ENCODE measurements at regions not wholly inside any gene's neighbourhood (a gene's known extent, or its start where the extent isn't known, plus 50 kb on each side); places are given as distances from the start of the nearest gene placed in this dataset.

- no peaks in the 10 kb centered on the region for H3K4me1 ChIP-seq (replicated peaks in 1 of 2; ENCODE audit: control insufficient read depth in 2 of 2, insufficient read depth in 2 of 2, low read length in 2 of 2)
- WGBS (ENCODE audit: insufficient coverage, low coverage, missing lambda C conversion rate) = 1% methylated on average over 5 of the region's 5 CpGs
- no peak overlapping the region for H3K27ac ChIP-seq (ENCODE audit: extremely low read depth, low read depth, low read length)
- H3K27me3 ChIP-seq (ENCODE audit: control insufficient read depth in 2 of 2, insufficient read depth in 2 of 2, low read length in 2 of 2) = no peaks in the 10 kb centered on the region
- no peaks in the 10 kb centered on the region for H4K20me1 ChIP-seq (replicated peaks; ENCODE audit: control insufficient read depth, insufficient read depth, low read length)
- TF ChIP-seq C11orf30 (IDR thresholded peaks at IDR 0.05; ENCODE audit: low read depth) (0 out of 2 replicates have a peak, but pooled peaks have one; percentile 4), TSHZ1 (CRISPR knock-in tag; IDR thresholded peaks at IDR 0.05) (no peak), ZNF316 (IDR thresholded peaks at IDR 0.05) (peak; percentile 44; the same call in 1 of the 2 replicates), MAFF (IDR thresholded peaks at IDR 0.05; ENCODE audit: low read length) (peak; percentile 47; the same call in 1 of the 2 replicates)
- H3K79me2 ChIP-seq (ENCODE audit: control insufficient read depth, insufficient read depth, low read length) = no peaks in the 10 kb centered on the region
- no TSS peak for BruUV-seq (replicated peaks)
- no peaks in the 10 kb centered on the region for H3K36me3 ChIP-seq (ENCODE audit: control insufficient read depth, insufficient read depth, low read length)
- no peak overlapping the region for H3K9ac ChIP-seq (ENCODE audit: insufficient read depth in 1 of 2, low read depth in 2 of 2, low read length in 2 of 2)
- DNase-seq (ENCODE audit: extremely low read depth in 1 of 4, low spot score in 3 of 4) (no peak), ATAC-seq (no peak), FAIRE-seq (no peak)
- ChIA-PET CTCF (ENCODE audit: low intra/inter-chr PET ratio) (no interaction called here), POLR2A (no interaction called here)
- in situ Hi-C loops (cut with MboI) = no loop called here
- H3K9me1 ChIP-seq (ENCODE audit: control insufficient read depth, insufficient read depth, low read length) = no peaks in the 10 kb centered on the region
- intact Hi-C loops (cut with micrococcal nuclease) = no loop called here
- H2AFZ ChIP-seq (ENCODE audit: low read depth, low read length) = no peak overlapping the region
- no peak overlapping the region for H3K4me3 ChIP-seq
- H3K4me2 ChIP-seq (ENCODE audit: insufficient read depth, low read length) = no peak overlapping the region
- H3K9me3 ChIP-seq (replicated peaks; ENCODE audit: control insufficient read depth, insufficient read depth, low read depth, low read length) = no peaks in the 10 kb centered on the region
Measured at GRCh38 chr6:117191009-117191408, 74.3 kb upstream of the VGLL2 start.
